Astrocyte (in vitro differentiated cells and primary cell): ENCODE measurements at regions not wholly inside any gene's neighbourhood (a gene's known extent, or its start where the extent isn't known, plus 50 kb on each side); places are given as distances from the start of the nearest gene placed in this dataset.

Experiments
- EZH2 ChIP-seq: IDR thresholded peaks from 2 replicates; pipeline ENCODE4 v1.6.1; 2012; ENCODE audit warnings: mild to moderate bottlenecking, low read length, inconsistent platforms; ENCODE audit not compliant: insufficient read depth
- TF ChIP-seq, protein P1 (sequence below): IDR thresholded peaks from 2 replicates; pipeline ENCODE4 v1.5.1; 2011; ENCODE audit warnings: low read depth, mild to moderate bottlenecking, inconsistent platforms, low read length, moderate library complexity; ENCODE audit not compliant: insufficient read depth

DNA sequence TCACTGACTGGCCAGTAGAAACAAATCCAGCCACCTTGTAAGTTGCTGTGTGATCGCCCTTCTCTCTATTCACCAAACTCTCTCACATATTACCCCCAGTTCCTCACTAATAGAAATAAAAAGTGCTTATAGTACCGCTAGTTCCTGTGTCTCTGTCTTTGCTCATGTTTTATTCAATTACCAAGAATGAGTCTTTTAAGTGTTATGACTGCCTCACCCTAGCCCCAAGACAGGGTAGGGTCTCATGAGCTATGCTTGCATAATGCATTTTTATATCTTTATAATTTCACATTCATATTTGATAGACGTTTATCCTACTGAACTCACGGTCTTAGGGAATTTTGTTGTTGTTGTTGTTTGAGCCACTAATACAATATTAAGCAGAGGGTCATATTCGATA is 109.6 kb upstream of the DOK6 start:
- TF ChIP-seq, protein P1, sequence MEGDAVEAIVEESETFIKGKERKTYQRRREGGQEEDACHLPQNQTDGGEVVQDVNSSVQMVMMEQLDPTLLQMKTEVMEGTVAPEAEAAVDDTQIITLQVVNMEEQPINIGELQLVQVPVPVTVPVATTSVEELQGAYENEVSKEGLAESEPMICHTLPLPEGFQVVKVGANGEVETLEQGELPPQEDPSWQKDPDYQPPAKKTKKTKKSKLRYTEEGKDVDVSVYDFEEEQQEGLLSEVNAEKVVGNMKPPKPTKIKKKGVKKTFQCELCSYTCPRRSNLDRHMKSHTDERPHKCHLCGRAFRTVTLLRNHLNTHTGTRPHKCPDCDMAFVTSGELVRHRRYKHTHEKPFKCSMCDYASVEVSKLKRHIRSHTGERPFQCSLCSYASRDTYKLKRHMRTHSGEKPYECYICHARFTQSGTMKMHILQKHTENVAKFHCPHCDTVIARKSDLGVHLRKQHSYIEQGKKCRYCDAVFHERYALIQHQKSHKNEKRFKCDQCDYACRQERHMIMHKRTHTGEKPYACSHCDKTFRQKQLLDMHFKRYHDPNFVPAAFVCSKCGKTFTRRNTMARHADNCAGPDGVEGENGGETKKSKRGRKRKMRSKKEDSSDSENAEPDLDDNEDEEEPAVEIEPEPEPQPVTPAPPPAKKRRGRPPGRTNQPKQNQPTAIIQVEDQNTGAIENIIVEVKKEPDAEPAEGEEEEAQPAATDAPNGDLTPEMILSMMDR = no peak
- TF ChIP-seq EZH2 = no peak
